ENCODE measurements at regions not wholly inside any gene's neighbourhood (a gene's known extent, or its start where the extent isn't known, plus 50 kb on each side); places are given as distances from the start of the nearest gene placed in this dataset.
A peak's percentile ranks its signal among the peaks of the same experiment; 100 is the strongest.
"Not testable (repeated sequence)": the region's sequence is repeated elsewhere in the genome, so short reads cannot be mapped to it uniquely, and the experiment has no call there.

- H3K27me3 Mint-ChIP-seq (ENCODE audit: low read depth) = peaks cover 67% of the 10 kb centered on the region
- H3K4me3 Mint-ChIP-seq = no peak overlapping the region
- H3K36me3 Mint-ChIP-seq = no peaks in the 10 kb centered on the region
- H3K4me1 Mint-ChIP-seq = peaks cover 19% of the 10 kb centered on the region
- DNase-seq (ENCODE audit: low spot score in 2 of 2, unreplicated experiment in 2 of 2) = peak; percentile 31 to 53
- no peaks in the 10 kb centered on the region for H3K9me3 Mint-ChIP-seq
- no peak overlapping the region for H3K27ac Mint-ChIP-seq
- TF ChIP-seq CTCF (IDR thresholded peaks at IDR 0.05; ENCODE audit: unreplicated experiment) = peak; percentile 36
Observed at GRCh38 chr14:25833341-25834126, 764.3 kb downstream of the NOVA1 start.

GRCh38 chr14:25832585-25832984 is 765.2 kb downstream of the NOVA1 start:
- no peaks in the 10 kb centered on the region for H3K9me3 Mint-ChIP-seq
- H3K27ac Mint-ChIP-seq = no peak overlapping the region
- TF ChIP-seq CTCF (IDR thresholded peaks at IDR 0.05; ENCODE audit: unreplicated experiment) = no peak
- no peak overlapping the region for H3K4me3 Mint-ChIP-seq
- DNase-seq (ENCODE audit: low spot score in 2 of 2, unreplicated experiment in 2 of 2) = no peak
- peaks cover 15% of the 10 kb centered on the region for H3K4me1 Mint-ChIP-seq
- peaks cover 61% of the 10 kb centered on the region for H3K27me3 Mint-ChIP-seq (ENCODE audit: low read depth)
- H3K36me3 Mint-ChIP-seq = no peaks in the 10 kb centered on the region

GRCh38 chr14:25828562-25828961 is 769.3 kb downstream of the NOVA1 start:
- no peaks in the 10 kb centered on the region for H3K36me3 Mint-ChIP-seq
- H3K4me1 Mint-ChIP-seq = no peaks in the 10 kb centered on the region
- no peak overlapping the region for H3K4me3 Mint-ChIP-seq
- H3K9me3 Mint-ChIP-seq = no peaks in the 10 kb centered on the region
- no peak overlapping the region for H3K27ac Mint-ChIP-seq
- H3K27me3 Mint-ChIP-seq (ENCODE audit: low read depth) = peaks cover 31% of the 10 kb centered on the region
- no peak for DNase-seq (ENCODE audit: low spot score in 2 of 2, unreplicated experiment in 2 of 2)
- no peak for TF ChIP-seq CTCF (IDR thresholded peaks at IDR 0.05; ENCODE audit: unreplicated experiment)

GRCh38 chr14:25826105-25826504 is 771.7 kb downstream of the NOVA1 start:
- no peak for DNase-seq (ENCODE audit: low spot score in 2 of 2, unreplicated experiment in 2 of 2)
- H3K36me3 Mint-ChIP-seq = no peaks in the 10 kb centered on the region
- H3K27ac Mint-ChIP-seq = no peak overlapping the region
- peaks cover 15% of the 10 kb centered on the region for H3K27me3 Mint-ChIP-seq (ENCODE audit: low read depth)
- H3K4me1 Mint-ChIP-seq = no peaks in the 10 kb centered on the region
- no peak for TF ChIP-seq CTCF (IDR thresholded peaks at IDR 0.05; ENCODE audit: unreplicated experiment)
- H3K4me3 Mint-ChIP-seq = no peak overlapping the region
- H3K9me3 Mint-ChIP-seq = no peaks in the 10 kb centered on the region

GRCh38 chr14:25820368-25820767 is 770.4 kb upstream of the STXBP6 start:
- no peak for TF ChIP-seq CTCF (IDR thresholded peaks at IDR 0.05; ENCODE audit: unreplicated experiment)
- H3K27ac Mint-ChIP-seq = no peak overlapping the region
- H3K9me3 Mint-ChIP-seq = no peaks in the 10 kb centered on the region
- DNase-seq (ENCODE audit: low spot score in 2 of 2, unreplicated experiment in 2 of 2) = no peak
- H3K4me3 Mint-ChIP-seq = no peak overlapping the region
- H3K4me1 Mint-ChIP-seq = no peaks in the 10 kb centered on the region
- H3K36me3 Mint-ChIP-seq = no peaks in the 10 kb centered on the region
- H3K27me3 Mint-ChIP-seq (ENCODE audit: low read depth) = peaks cover 9% of the 10 kb centered on the region

- H3K9me3 Mint-ChIP-seq; H3K4me3 Mint-ChIP-seq; H3K27ac Mint-ChIP-seq; DNase-seq (ENCODE audit: low spot score in 2 of 2, unreplicated experiment in 2 of 2); H3K4me1 Mint-ChIP-seq; H3K36me3 Mint-ChIP-seq: not testable (repeated sequence)
- H3K27me3 Mint-ChIP-seq (ENCODE audit: low read depth) = peaks cover 17% of the 10 kb centered on the region
Observed at GRCh38 chr14:25814622-25815021, 764.7 kb upstream of the STXBP6 start.
